Ovary (tissue), 7 donors: ENCODE measurements at regions not wholly inside any gene's neighbourhood (a gene's known extent, or its start where the extent isn't known, plus 50 kb on each side); places are given as distances from the start of the nearest gene placed in this dataset.
"Not testable (repeated sequence)": the region's sequence is repeated elsewhere in the genome, so short reads cannot be mapped to it uniquely, and the experiment has no call there.

ENCODE experiments used
- DNase-seq, 5 donors: peaks; one replicate each; pipeline ENCODE4 v3.0.0-alpha.2; 2019 to 2020
- H3K27ac ChIP-seq, 2 donors: fragments of 200-600 bp; one replicate each; pipeline versions ENCODE4 v1.5.1 to v1.8.0; 2019 to 2022
- H3K27me3 ChIP-seq: fragments of 200-600 bp; one replicate; pipeline ENCODE4 v1.8.0; 2022
- H3K36me3 ChIP-seq: fragments of 200-600 bp; sonication (generic); one replicate; pipeline ENCODE4 v1.5.1; 2019
- H3K4me1 ChIP-seq: one replicate; pipeline ENCODE4 v1.8.1; 2013; ENCODE audit warnings: mild to moderate bottlenecking, moderate library complexity; ENCODE audit not compliant: insufficient read depth
- H3K4me3 ChIP-seq: fragments of 200-600 bp; sonication (generic); one replicate; pipeline ENCODE4 v1.5.1; 2017
- H3K9me3 ChIP-seq, 2 donors: fragments of 200-600 bp in 1 of 2; sonication (generic) in 1 of 2; one replicate each; pipeline versions ENCODE4 v1.5.1 to v1.8.1; 2013 to 2019; ENCODE audit warnings: mild to moderate bottlenecking in 1 of 2, moderate library complexity in 1 of 2
- CTCF ChIP-seq, 3 donors: fragments of 450-650 bp in 2 of 3; fragments of 200-600 bp in 1 of 3; IDR thresholded peaks; one replicate each; pipeline versions ENCODE4 v1.5.1 to v1.8.0; 2016 to 2022; ENCODE audit warnings: antibody characterized with exemption in 3 of 3, mild to moderate bottlenecking in 1 of 3
- EP300 ChIP-seq: sonication (generic); formaldehyde crosslinking; IDR thresholded peaks from one replicate; pipeline ENCODE4 v1.6.1; 2017; ENCODE audit warnings: antibody characterized with exemption
- POLR2A ChIP-seq: fragments of 450-650 bp; IDR thresholded peaks from one replicate; pipeline ENCODE4 v1.6.1; 2017; ENCODE audit warnings: antibody characterized with exemption, mild to moderate bottlenecking, moderate library complexity
- WGBS, 3 donors: extraction: QIAGEN DNeasy Blood & Tissue Kit in 1 of 3; methylation state at CpG; one replicate each; pipeline versions ENCODE4 v1.1.5 to v1.1.7; 2013 to 2017; 5-methylcytosine and 5-hydroxymethylcytosine counted together
- intact Hi-C, 4 donors: fragments of 100-400 bp; cut with DNase I; formaldehyde crosslinking; loops; one replicate each; pipeline versions ENCODE4 v1.11.0 to v1.15.1; 2022 to 2023
- donor health status: DM: no; HTN: no; CAD: no; lungs with moderate emphysema.
- donor health status: DM: no; HTN: no; CAD: no.
- donor health status: Bipolar disorder and iron deficiency.
- donor health status: DM: no; HTN: no; CAD: no.
- donor health status: DM: yes; HTN: yes; CAD: no.

- H3K4me1 ChIP-seq, result no peaks in the 10 kb centered on the region
- H3K27ac ChIP-seq, result no peak overlapping the region
- no peaks in the 10 kb centered on the region for H3K27me3 ChIP-seq
- TF ChIP-seq CTCF (IDR thresholded peaks at IDR 0.05) (no peak), EP300 (no peak), POLR2A (no peak)
- DNase-seq, result no peak
- no peak overlapping the region for H3K4me3 ChIP-seq
- intact Hi-C loops, result no loop called here
- no peaks in the 10 kb centered on the region for H3K9me3 ChIP-seq
- H3K36me3 ChIP-seq, result no peaks in the 10 kb centered on the region
- 80 to 86% (median 86%) methylated on average over 5 of the region's 5 CpGs for WGBS, 3 donors
These were observed 899.7 kb downstream of the DSC3 start for GRCh38 chr18:30142870-30143269.

- Histone ChIP-seq H3K4me3 (no peak overlapping the region), H3K27ac (no peak overlapping the region), H3K9me3 (no peaks in the 10 kb centered on the region), H3K27me3 (no peaks in the 10 kb centered on the region), H3K36me3 (no peaks in the 10 kb centered on the region), H3K4me1 (no peaks in the 10 kb centered on the region)
- intact Hi-C loops, result no loop called here
- no peak for DNase-seq
- WGBS, 3 donors, result 53 to 64% (median 53%) methylated on average over 4 of the region's 4 CpGs
- TF ChIP-seq CTCF (IDR thresholded peaks at IDR 0.05), result no peak
- no peak for TF ChIP-seq EP300
- TF ChIP-seq POLR2A, result no peak
These were observed 900.3 kb downstream of the DSC3 start for GRCh38 chr18:30142248-30142647.

- DNase-seq, H3K36me3 ChIP-seq, H3K27me3 ChIP-seq, H3K4me1 ChIP-seq, H3K9me3 ChIP-seq, H3K27ac ChIP-seq, intact Hi-C loops, H3K4me3 ChIP-seq: not testable (repeated sequence)
- WGBS, 3 donors, result 85 to 97% (median 92%) methylated on average over 5 of the region's 5 CpGs
These were observed 901.0 kb downstream of the DSC3 start for GRCh38 chr18:30141506-30141905.

- no peak overlapping the region for H3K27ac ChIP-seq
- no peaks in the 10 kb centered on the region for H3K36me3 ChIP-seq
- no peak for DNase-seq
- H3K9me3 ChIP-seq, result no peaks in the 10 kb centered on the region
- intact Hi-C loops, result no loop called here
- TF ChIP-seq CTCF (IDR thresholded peaks at IDR 0.05), result no peak
- no peak for TF ChIP-seq EP300
- TF ChIP-seq POLR2A, result no peak
- no peaks in the 10 kb centered on the region for H3K27me3 ChIP-seq
- H3K4me3 ChIP-seq, result no peak overlapping the region
- H3K4me1 ChIP-seq, result no peaks in the 10 kb centered on the region
- 79 to 91% (median 88%) methylated on average over 5 of the region's 5 CpGs for whole genome bisulfite sequencing, 3 donors
These were observed 902.8 kb downstream of the DSC3 start for GRCh38 chr18:30139631-30140287.

- intact Hi-C loops, result no loop called here
- H3K9me3 ChIP-seq, result no peaks in the 10 kb centered on the region
- no peak for TF ChIP-seq CTCF (IDR thresholded peaks at IDR 0.05)
- no peak for TF ChIP-seq EP300
- no peak for TF ChIP-seq POLR2A
- 88 to 95% (median 89%) methylated on average over 4 of the region's 4 CpGs for WGBS, 3 donors
- H3K4me1 ChIP-seq, result no peaks in the 10 kb centered on the region
- H3K4me3 ChIP-seq, result no peak overlapping the region
- H3K36me3 ChIP-seq, result no peaks in the 10 kb centered on the region
- H3K27me3 ChIP-seq, result no peaks in the 10 kb centered on the region
- no peak for DNase-seq
- H3K27ac ChIP-seq, result no peak overlapping the region
These were observed 906.6 kb downstream of the DSC3 start for GRCh38 chr18:30135938-30136337.
